Hepatocyte (in vitro differentiated cells): ENCODE measurements at regions not wholly inside any gene's neighbourhood (a gene's known extent, or its start where the extent isn't known, plus 50 kb on each side); places are given as distances from the start of the nearest gene placed in this dataset.

Experiments
- DNase-seq: peaks from one replicate; pipeline ENCODE4 v3.0.0-alpha.2; 2016; ENCODE audit warnings: low spot score
- H2AFZ ChIP-seq: fragments of 200-600 bp; sonication (generic); 2 replicates; pipeline ENCODE4 v1.6.0; 2016; ENCODE audit warnings: antibody characterized with exemption, mild to moderate bottlenecking
- H3K27ac ChIP-seq: fragments of 200-600 bp; sonication (generic); 2 replicates; pipeline ENCODE4 v1.5.1; 2016; ENCODE audit warnings: mild to moderate bottlenecking
- H3K27me3 ChIP-seq: fragments of 200-600 bp; sonication (generic); 2 replicates; pipeline ENCODE4 v1.6.1; 2016
- H3K36me3 ChIP-seq: fragments of 200-600 bp; sonication (generic); replicated peaks from 2 replicates; pipeline ENCODE4 v1.5.1; 2016; ENCODE audit warnings: low read depth; ENCODE audit not compliant: insufficient read depth
- H3K4me1 ChIP-seq: fragments of 200-600 bp; sonication (generic); 2 replicates; pipeline ENCODE4 v1.5.1; 2016; ENCODE audit warnings: mild to moderate bottlenecking, moderate library complexity; ENCODE audit not compliant: insufficient read depth
- H3K4me2 ChIP-seq: fragments of 200-600 bp; sonication (generic); 2 replicates; pipeline ENCODE4 v1.6.0; 2016
- H3K4me3 ChIP-seq: fragments of 200-600 bp; sonication (generic); 2 replicates; pipeline ENCODE4 v1.5.1; 2016; ENCODE audit warnings: mild to moderate bottlenecking
- H3K79me2 ChIP-seq: fragments of 200-600 bp; sonication (generic); 2 replicates; pipeline ENCODE4 v1.6.0; 2017; ENCODE audit warnings: mild to moderate bottlenecking
- H3K9me2 ChIP-seq: fragments of 200-600 bp; sonication (generic); replicated peaks from 2 replicates; pipeline ENCODE4 v1.6.0; 2017; ENCODE audit warnings: mild to moderate bottlenecking; ENCODE audit not compliant: insufficient read depth
- H3K9me3 ChIP-seq: fragments of 200-600 bp; sonication (generic); 2 replicates; pipeline ENCODE4 v1.5.1; 2016; ENCODE audit warnings: low read depth, mild to moderate bottlenecking
- H4K20me1 ChIP-seq: fragments of 200-600 bp; sonication (generic); 2 replicates; pipeline ENCODE4 v1.6.0; 2016; ENCODE audit warnings: mild to moderate bottlenecking; ENCODE audit not compliant: insufficient read depth, poor library complexity, severe bottlenecking
- EZH2 ChIP-seq: fragments of 200-600 bp; sonication (generic); IDR thresholded peaks from 2 replicates; pipeline ENCODE4 v1.6.1; 2016; ENCODE audit warnings: antibody characterized with exemption, mild to moderate bottlenecking, borderline replicate concordance
- EZH2phosphoT487 ChIP-seq: fragments of 200-600 bp; sonication (generic); IDR thresholded peaks from one replicate; pipeline ENCODE4 v1.6.1; 2018; ENCODE audit warnings: antibody characterized with exemption, mild to moderate bottlenecking, low read depth, moderate library complexity; ENCODE audit not compliant: unreplicated experiment, severe bottlenecking
- WGBS: methylation state at CpG from one replicate; pipeline ENCODE4 v1.1.6; 2016; ENCODE audit warnings: low lambda C conversion rate; ENCODE audit errors: missing lambda C conversion rate; 5-methylcytosine and 5-hydroxymethylcytosine counted together
- TF ChIP-seq, protein P1 (sequence below): fragments of 200-600 bp; sonication (generic); IDR thresholded peaks from 2 replicates; pipeline ENCODE4 v1.5.1; 2016; ENCODE audit warnings: antibody characterized with exemption, mild to moderate bottlenecking; ENCODE audit not compliant: poor library complexity

DNA sequence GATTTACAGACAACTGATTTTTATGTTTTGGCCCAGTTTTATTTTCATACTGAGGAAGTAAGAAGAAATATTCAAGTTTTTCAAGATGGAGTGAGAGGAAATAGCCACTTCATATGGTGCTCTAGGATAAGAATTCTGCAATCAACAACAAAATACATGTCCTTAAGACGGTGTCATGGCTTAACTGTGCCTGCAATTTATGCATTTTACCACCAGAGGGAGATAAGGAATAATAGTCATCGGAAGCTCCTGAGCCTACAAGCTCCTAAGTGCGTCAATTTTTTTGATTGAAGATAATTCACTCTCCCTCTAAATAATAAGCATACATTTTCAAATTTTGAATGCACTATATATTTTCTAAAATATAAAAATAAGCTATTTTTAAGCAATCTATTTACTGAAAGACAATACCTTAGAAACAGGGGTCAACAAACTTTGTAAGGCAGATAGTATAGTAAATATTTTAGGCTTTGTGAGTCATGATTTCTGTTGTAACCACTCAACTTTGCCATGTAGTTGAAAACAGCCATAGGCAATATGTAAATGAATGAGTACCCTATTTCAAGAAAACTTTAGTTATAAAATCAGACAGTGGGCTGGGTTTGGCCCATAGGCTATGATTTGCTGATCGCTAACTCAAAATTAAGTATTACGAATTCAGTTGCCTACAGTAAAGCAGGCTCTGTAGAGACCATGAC lies 230.9 kb upstream of the DTNBP1 start:
- peaks cover 4% of the 10 kb centered on the region for H3K4me1 ChIP-seq
- no peak overlapping the region for H2AFZ ChIP-seq
- H3K4me2 ChIP-seq: no peak overlapping the region
- H3K27ac ChIP-seq: no peak overlapping the region
- no peaks in the 10 kb centered on the region for H3K27me3 ChIP-seq
- no peaks in the 10 kb centered on the region for H3K36me3 ChIP-seq
- 63% methylated on average over 5 of the region's 5 CpGs for WGBS
- H3K79me2 ChIP-seq: no peaks in the 10 kb centered on the region
- no peak overlapping the region for H3K4me3 ChIP-seq
- DNase-seq: peak; percentile 32
- no peaks in the 10 kb centered on the region for H4K20me1 ChIP-seq
- H3K9me2 ChIP-seq: no peaks in the 10 kb centered on the region
- TF ChIP-seq, protein P1, sequence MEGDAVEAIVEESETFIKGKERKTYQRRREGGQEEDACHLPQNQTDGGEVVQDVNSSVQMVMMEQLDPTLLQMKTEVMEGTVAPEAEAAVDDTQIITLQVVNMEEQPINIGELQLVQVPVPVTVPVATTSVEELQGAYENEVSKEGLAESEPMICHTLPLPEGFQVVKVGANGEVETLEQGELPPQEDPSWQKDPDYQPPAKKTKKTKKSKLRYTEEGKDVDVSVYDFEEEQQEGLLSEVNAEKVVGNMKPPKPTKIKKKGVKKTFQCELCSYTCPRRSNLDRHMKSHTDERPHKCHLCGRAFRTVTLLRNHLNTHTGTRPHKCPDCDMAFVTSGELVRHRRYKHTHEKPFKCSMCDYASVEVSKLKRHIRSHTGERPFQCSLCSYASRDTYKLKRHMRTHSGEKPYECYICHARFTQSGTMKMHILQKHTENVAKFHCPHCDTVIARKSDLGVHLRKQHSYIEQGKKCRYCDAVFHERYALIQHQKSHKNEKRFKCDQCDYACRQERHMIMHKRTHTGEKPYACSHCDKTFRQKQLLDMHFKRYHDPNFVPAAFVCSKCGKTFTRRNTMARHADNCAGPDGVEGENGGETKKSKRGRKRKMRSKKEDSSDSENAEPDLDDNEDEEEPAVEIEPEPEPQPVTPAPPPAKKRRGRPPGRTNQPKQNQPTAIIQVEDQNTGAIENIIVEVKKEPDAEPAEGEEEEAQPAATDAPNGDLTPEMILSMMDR: peak; percentile 41
- no peak for TF ChIP-seq EZH2phosphoT487
- H3K9me3 ChIP-seq: no peaks in the 10 kb centered on the region

DNA sequence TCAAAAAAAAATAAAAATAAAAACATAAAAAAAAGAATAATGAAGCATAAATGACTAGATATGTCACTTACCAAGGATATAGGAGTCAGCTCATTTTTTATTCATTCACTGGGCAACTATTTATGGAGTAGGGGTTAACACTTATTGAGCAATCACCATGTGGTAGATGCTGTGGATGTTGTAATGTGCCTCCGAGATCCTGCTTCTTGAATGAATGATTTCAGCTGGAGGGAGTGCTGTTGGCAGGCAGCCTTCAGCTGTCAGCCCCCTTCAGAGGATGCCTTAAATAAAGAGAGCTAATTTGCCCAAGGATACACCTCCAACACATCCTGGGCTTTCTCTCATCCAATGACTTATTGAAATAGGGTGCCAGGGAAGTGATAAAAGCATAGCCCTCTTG lies 229.5 kb upstream of the DTNBP1 start:
- 79% methylated on average over 1 of the region's 1 CpG for WGBS
- no peak overlapping the region for H3K4me3 ChIP-seq
- peaks cover 2% of the 10 kb centered on the region for H3K4me1 ChIP-seq
- H2AFZ ChIP-seq: no peak overlapping the region
- no peaks in the 10 kb centered on the region for H3K79me2 ChIP-seq
- H3K9me3 ChIP-seq: no peaks in the 10 kb centered on the region
- H4K20me1 ChIP-seq: no peaks in the 10 kb centered on the region
- H3K27ac ChIP-seq: no peak overlapping the region
- no peaks in the 10 kb centered on the region for H3K36me3 ChIP-seq
- H3K9me2 ChIP-seq: no peaks in the 10 kb centered on the region
- H3K27me3 ChIP-seq: no peaks in the 10 kb centered on the region
- no peak for DNase-seq
- TF ChIP-seq EZH2phosphoT487: no peak
- TF ChIP-seq, protein P1: no peak
- TF ChIP-seq EZH2: no peak
- no peak overlapping the region for H3K4me2 ChIP-seq

DNA sequence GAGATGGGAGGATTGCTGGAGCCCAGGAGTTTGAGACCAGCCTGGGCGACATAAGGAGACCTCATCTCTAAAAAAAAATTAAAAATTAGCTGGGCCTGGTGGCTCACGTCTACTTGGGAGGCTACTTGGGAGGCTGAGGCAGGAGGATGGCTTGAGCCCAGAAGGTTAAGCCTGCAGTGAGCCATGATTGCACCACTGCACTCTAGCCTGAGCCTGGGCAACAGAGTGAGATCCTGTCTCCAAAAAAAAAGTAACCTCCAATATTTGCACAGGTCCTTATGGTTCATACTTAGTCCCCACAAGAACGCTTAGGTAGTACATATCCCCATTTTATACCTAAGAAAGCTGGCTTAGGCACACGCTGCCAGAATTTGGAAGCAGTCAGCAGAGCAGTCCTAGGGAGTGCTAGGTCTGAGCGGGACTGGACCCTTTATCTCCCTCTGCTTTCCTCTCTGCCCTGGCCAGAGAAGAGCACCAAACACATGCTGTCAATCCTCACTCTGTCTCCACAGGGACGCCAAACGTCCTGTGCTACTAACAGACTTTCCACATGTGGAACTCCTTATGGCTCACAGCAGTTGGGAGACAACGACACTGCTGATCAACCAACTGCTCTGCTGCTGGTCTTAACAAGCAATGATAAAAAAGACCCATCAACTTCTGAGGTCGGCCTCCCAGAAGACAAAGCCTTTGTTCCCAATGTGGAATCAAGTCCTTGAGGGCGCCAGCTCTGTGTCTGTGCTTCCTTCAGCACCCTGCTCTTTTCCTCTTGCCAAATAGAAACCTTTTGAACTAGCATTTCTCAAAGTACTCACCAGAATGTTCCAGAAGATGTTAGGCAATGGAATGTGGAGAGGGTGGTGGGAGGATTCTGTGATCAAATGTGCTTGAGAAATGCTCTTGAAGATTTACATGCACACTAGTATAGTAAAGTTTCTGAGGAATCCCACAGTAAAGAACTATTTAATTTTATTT lies 226.3 kb upstream of the DTNBP1 start:
- no peaks in the 10 kb centered on the region for H3K79me2 ChIP-seq
- DNase-seq: no peak
- no peak overlapping the region for H3K4me2 ChIP-seq
- H4K20me1 ChIP-seq: no peaks in the 10 kb centered on the region
- no peaks in the 10 kb centered on the region for H3K4me1 ChIP-seq
- H3K4me3 ChIP-seq: no peak overlapping the region
- WGBS: 79% methylated on average over 10 of the region's 10 CpGs
- peak overlapping the region; percentile 12 for H3K27ac ChIP-seq
- no peaks in the 10 kb centered on the region for H3K27me3 ChIP-seq
- H3K9me2 ChIP-seq: no peaks in the 10 kb centered on the region
- TF ChIP-seq, protein P1: no peak
- no peak for TF ChIP-seq EZH2
- TF ChIP-seq EZH2phosphoT487: no peak
- H3K9me3 ChIP-seq: no peaks in the 10 kb centered on the region
- no peak overlapping the region for H2AFZ ChIP-seq
- no peaks in the 10 kb centered on the region for H3K36me3 ChIP-seq
